ENCODE measurements at regions not wholly inside any gene's neighbourhood (a gene's known extent, or its start where the extent isn't known, plus 50 kb on each side); places are given as distances from the start of the nearest gene placed in this dataset.

GRCh38 chr13:80465321-80465720 lies 124.4 kb upstream of the SPRY2 start:
- DNase-seq (ENCODE audit: low read depth), result no peak

- no peak for DNase-seq (ENCODE audit: low read depth)
Observed at GRCh38 chr13:80463673-80464352, 122.9 kb upstream of the SPRY2 start.

- DNase-seq (ENCODE audit: low read depth), result no peak
Observed at GRCh38 chr13:80462567-80462966, 121.6 kb upstream of the SPRY2 start.

DNA sequence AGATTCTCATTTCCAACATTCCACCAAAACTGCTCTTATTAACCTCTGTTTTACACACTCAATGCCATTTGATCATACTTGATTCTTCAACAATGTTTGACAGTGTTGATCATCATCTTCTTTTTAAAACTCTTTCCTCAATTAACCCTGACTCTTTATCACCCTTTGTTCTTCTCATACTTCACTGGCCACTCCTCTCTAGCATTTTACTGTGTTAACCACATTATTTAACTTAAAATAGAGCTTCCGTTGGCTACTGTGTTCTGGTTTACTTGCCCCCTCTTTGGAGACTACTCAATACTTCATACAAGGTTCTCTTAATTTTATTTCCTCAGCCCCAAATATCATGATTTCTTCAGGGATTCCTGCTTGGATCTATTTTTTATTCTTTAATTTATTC lies 121.1 kb upstream of the SPRY2 start:
- no peak for DNase-seq (ENCODE audit: low read depth)

DNA sequence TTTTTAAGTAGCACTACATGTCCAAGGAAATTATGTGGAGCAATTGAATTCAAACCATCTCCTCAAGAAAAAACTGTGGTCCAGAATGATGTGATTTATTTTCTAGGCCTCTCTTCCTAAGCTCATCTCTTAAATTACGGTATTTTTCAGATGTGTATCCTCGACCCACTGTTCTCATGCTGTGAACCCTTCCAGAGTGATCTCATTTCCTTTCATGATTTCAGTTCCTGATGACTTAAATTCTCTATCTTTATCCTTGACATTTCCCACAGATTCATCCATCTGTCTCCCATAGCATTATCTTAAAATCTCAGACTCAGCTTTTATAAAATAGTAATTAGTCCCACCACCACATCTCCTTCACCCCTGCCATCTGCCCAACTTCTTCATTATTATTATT lies 117.6 kb upstream of the SPRY2 start:
- no peak for DNase-seq (ENCODE audit: low read depth)

GRCh38 chr13:80454245-80454644 lies 113.3 kb upstream of the SPRY2 start:
- no peak for DNase-seq (ENCODE audit: low read depth)

GRCh38 chr13:80452279-80452678 lies 111.4 kb upstream of the SPRY2 start:
- no peak for DNase-seq (ENCODE audit: low read depth)

GRCh38 chr13:80451641-80452040 lies 110.7 kb upstream of the SPRY2 start:
- no peak for DNase-seq (ENCODE audit: low read depth)

- DNase-seq (ENCODE audit: low read depth), result no peak
Observed at GRCh38 chr13:80450386-80450785, 109.5 kb upstream of the SPRY2 start.

GRCh38 chr13:80448725-80449124 lies 107.8 kb upstream of the SPRY2 start:
- DNase-seq (ENCODE audit: low read depth), result no peak

DNA sequence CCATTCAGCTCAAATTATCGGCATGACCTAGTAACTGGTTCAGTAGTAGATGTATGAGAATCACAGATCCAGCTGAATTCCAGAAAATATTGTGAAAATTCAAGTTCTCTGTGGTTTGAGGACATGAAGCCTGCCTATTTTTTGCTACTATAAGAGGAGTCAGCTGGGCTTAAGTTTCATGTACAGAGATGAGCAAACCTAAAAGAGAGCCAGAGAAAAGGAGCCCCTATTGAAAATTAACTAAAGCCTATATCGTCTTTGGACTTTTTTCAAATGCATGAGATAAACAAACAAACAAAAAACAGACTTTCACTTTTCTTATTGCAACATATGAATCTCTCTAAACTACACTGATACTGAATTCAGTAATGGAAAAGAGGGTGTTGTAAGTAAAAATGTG lies 106.8 kb upstream of the SPRY2 start:
- DNase-seq (ENCODE audit: low read depth), result no peak

GRCh38 chr13:80444240-80445015 lies 103.5 kb upstream of the SPRY2 start:
- DNase-seq (ENCODE audit: low read depth), result no peak

GRCh38 chr13:80442609-80443008 lies 101.7 kb upstream of the SPRY2 start:
- no peak for DNase-seq (ENCODE audit: low read depth)

- DNase-seq (ENCODE audit: low read depth), result no peak
Observed at GRCh38 chr13:80441968-80442367, 101.0 kb upstream of the SPRY2 start.

DNA sequence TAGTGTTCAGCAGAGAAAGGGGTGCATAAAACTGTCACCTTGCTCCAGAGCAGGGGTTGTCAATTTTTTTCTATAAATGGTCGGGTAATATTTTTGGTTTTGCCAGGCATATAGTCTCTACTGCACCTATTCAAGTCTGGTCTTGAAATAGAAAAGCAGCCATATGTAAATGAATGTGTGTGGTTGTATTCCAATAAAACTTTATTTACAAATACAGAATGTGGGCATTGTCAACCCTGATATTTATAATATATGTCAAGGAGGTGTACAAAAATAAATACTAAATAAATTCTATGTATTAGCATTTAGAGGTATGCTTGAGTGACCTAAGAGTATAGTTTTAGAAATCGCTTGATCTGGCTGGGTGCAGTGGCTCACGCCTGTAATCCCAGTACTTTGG lies 97.6 kb upstream of the SPRY2 start:
- DNase-seq (ENCODE audit: low read depth), result no peak

DNA sequence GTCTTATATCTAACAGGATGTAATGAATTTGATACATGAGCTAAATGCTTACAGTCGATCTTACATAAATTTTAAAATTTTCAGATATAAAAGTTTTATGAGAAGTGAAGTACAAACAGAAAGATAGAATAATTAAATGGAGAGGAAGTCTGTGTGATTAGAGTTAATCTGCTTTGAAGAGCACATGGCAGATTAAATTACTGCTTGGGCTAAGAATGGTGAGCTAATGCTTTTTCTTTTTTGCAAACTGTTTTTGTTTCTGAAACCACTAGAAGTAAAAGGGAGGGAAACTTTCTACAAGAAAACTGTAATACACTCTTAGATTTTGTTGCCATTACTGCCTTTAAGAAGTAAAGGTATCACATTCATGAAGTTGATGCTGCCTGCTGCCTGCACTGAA lies 96.3 kb upstream of the SPRY2 start:
- peak; percentile 25 for DNase-seq (ENCODE audit: low read depth)

DNA sequence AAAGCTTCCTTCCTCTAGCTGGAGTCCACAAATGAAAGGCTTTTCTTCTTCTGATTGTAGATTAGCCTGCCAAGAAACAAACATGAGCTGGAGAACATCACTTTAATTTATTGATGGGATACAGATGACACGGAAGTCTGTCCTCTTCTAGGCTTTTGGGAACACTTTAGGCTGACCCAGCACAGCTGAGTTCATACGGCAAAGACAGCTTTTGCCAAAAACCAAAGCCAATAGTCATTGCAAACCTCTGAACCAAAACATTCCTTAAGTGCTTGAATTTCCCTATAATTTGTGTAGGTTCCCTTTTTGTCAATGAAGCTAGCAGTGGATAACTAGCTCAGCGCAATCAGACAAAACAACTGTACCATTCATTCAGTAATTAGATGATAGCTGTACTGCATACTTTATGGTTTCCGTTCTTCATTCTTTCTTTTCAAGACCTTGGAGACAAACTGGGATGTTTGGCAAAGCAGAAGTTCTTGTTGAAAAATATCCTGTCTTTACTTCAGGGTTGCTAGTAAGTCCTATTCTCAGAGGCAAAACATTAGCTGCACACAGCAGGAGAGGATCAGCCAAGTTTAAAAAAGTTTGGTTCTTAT lies 95.7 kb upstream of the SPRY2 start:
- peak; percentile 92 for DNase-seq (ENCODE audit: low read depth)

DNA sequence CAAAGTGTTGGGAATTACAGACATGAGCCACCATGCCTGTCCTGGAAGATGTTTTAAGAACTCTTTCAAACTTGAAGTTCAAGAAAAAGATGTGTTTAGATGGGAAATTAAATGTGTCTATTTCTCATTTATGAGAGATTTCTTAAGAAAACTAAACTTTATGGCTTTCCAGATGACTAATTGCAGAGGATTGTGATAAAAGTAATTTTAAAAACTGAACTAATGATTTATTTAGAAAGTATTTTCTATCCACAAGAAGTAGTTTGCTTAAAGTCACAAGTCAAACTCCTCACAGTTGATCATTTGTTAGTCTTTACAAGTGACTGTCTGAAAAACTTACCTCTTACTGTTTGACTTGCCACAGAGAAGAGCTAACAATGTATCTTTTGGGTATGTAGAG lies 89.6 kb upstream of the SPRY2 start:
- DNase-seq (ENCODE audit: low read depth), result no peak

DNA sequence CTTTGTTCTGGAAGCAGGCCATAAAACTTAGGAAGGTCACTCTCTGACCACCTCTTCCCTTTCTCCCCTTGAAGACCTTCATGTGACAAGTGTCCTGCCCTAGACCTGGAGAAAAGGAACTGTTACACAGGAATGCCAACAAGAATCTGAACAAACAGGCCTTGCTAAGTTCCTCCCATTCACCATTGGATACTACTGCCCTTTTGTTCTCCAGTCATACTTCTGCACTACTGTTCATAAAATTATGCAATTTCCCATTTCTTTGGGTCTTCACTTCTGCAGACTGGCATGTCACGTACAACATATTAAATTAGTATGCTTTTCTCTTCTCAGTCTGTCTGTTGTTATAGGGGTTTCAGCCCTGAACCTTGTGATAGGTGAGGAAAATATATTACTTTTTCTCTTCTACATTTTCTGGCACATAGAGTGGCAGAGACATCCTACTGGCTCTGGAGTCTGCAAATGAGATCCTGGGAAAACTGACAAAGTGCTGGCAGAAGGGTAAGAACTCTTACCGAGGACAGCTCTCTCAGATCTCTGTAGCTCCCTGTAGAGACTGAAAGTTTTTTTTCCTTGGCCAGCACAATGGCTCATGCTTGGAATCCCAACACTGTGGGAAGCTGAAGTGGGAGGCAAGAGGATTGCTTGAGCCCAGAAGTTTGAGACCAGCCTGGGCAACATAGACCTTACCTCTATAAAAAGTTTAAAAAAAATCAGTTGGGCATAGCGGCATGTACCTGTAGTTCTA lies 87.6 kb upstream of the SPRY2 start:
- DNase-seq (ENCODE audit: low read depth), result no peak

- DNase-seq (ENCODE audit: low read depth), result no peak
Observed at GRCh38 chr13:80419416-80419815, 78.5 kb upstream of the SPRY2 start.

DNA sequence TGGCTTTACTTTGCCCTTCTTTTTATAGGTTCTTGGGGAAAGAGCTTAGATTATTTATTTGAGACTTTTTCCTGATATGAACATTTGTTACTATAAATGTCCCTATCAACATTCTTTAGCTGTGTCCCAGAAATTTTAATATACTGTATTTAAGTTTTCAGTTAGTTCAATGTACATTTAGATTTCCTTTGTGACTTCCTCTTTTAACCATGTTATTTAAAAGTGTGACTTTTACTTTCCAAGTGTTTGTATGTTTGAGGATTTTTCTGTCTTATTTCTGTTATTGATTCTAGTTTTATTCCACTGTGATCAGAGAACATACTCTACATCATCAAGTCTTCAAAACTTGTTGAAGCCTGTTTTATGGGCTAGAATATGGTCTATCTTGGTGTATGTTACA lies 72.7 kb upstream of the SPRY2 start:
- DNase-seq (ENCODE audit: low read depth), result no peak

- no peak for DNase-seq (ENCODE audit: low read depth)
Observed at GRCh38 chr13:80408270-80408669, 67.3 kb upstream of the SPRY2 start.

Data from forelimb muscle (tissue), 1 donor.